Liver (tissue), 8 donors: ENCODE measurements at regions not wholly inside any gene's neighbourhood (a gene's known extent, or its start where the extent isn't known, plus 50 kb on each side); places are given as distances from the start of the nearest gene placed in this dataset.

Source experiments
- DNase-seq: peaks from one replicate; pipeline ENCODE4 v3.0.0-alpha.2; 2017; ENCODE audit warnings: low spot score
- H3K27ac ChIP-seq, 2 donors: one replicate each; pipeline ENCODE4 v1.7.0; 2013; ENCODE audit warnings: inconsistent platforms in 2 of 2, low read length in 2 of 2, control low read depth in 1 of 2, low read depth in 1 of 2, mild to moderate bottlenecking in 1 of 2
- H3K27me3 ChIP-seq, 4 donors: one replicate each; pipeline versions ENCODE4 v1.6.1 to v1.7.0; 2013; ENCODE audit warnings: low read length in 3 of 4, inconsistent platforms in 1 of 4, mild to moderate bottlenecking in 1 of 4, moderate library complexity in 1 of 4; ENCODE audit not compliant: control insufficient read depth in 4 of 4, insufficient read depth in 4 of 4
- H3K36me3 ChIP-seq, 4 donors: one replicate each; pipeline versions ENCODE4 v1.6.1 to v1.7.0; 2013; ENCODE audit warnings: low read length in 3 of 4, mild to moderate bottlenecking in 3 of 4, low read depth in 1 of 4, moderate library complexity in 1 of 4; ENCODE audit not compliant: control insufficient read depth in 4 of 4, insufficient read depth in 3 of 4
- H3K4me1 ChIP-seq, 4 donors: one replicate each; pipeline versions ENCODE4 v1.6.1 to v1.7.0; 2013; ENCODE audit warnings: low read length in 3 of 4, mild to moderate bottlenecking in 3 of 4, moderate library complexity in 1 of 4; ENCODE audit not compliant: control insufficient read depth in 4 of 4, insufficient read depth in 4 of 4
- H3K4me3 ChIP-seq, 3 donors: one replicate each; pipeline versions ENCODE4 v1.6.1 to v1.7.0; 2013; ENCODE audit warnings: low read length in 3 of 3, control low read depth in 1 of 3, low read depth in 1 of 3, mild to moderate bottlenecking in 1 of 3
- H3K9ac ChIP-seq, 2 donors: one replicate each; pipeline ENCODE4 v1.7.0; 2013; ENCODE audit warnings: low read length in 2 of 2, mild to moderate bottlenecking in 2 of 2, moderate library complexity in 2 of 2, control low read depth in 1 of 2, low read depth in 1 of 2
- H3K9me3 ChIP-seq, 4 donors: one replicate each; pipeline versions ENCODE4 v1.6.1 to v1.7.0; 2013; ENCODE audit warnings: low read length in 3 of 4; ENCODE audit not compliant: control insufficient read depth in 4 of 4
- EGR1 ChIP-seq, 2 donors: IDR thresholded peaks; 2 replicates each; pipeline ENCODE4 v1.6.1; 2016 to 2018; ENCODE audit warnings: antibody characterized with exemption in 2 of 2, low read depth in 2 of 2
- FOXA1 ChIP-seq: IDR thresholded peaks from 2 replicates; pipeline ENCODE4 v1.6.1; 2016; ENCODE audit warnings: antibody characterized with exemption
- FOXA2 ChIP-seq: IDR thresholded peaks from 2 replicates; pipeline ENCODE4 v1.6.1; 2016; ENCODE audit warnings: antibody characterized with exemption
- GABPA ChIP-seq, 2 donors: IDR thresholded peaks in 1 of 2; conservative IDR thresholded peaks in 1 of 2; 2 replicates each; pipeline ENCODE4 v1.6.1; 2016; ENCODE audit warnings: antibody characterized with exemption in 2 of 2, mild to moderate bottlenecking in 1 of 2, moderate library complexity in 1 of 2
- HNF4A ChIP-seq, 2 donors: conservative IDR thresholded peaks; 2 replicates each; pipeline ENCODE4 v1.6.1; 2016; ENCODE audit warnings: antibody characterized with exemption in 2 of 2, mild to moderate bottlenecking in 2 of 2
- HNF4G ChIP-seq: IDR thresholded peaks from 2 replicates; pipeline ENCODE4 v1.6.1; 2016; ENCODE audit warnings: antibody characterized with exemption
- JUND ChIP-seq, 2 donors: IDR thresholded peaks; 2 replicates each; pipeline ENCODE4 v1.6.1; 2016; ENCODE audit warnings: antibody characterized with exemption in 2 of 2
- NR2F2 ChIP-seq: IDR thresholded peaks from 2 replicates; pipeline ENCODE4 v1.6.1; 2016; ENCODE audit warnings: antibody characterized with exemption
- RAD21 ChIP-seq, 2 donors: IDR thresholded peaks; 2 replicates each; pipeline ENCODE4 v1.6.1; 2016; ENCODE audit warnings: antibody characterized with exemption in 2 of 2, mild to moderate bottlenecking in 2 of 2
- RXRA ChIP-seq, 2 donors: IDR thresholded peaks; 2 replicates each; pipeline ENCODE4 v1.6.1; 2017 to 2018; ENCODE audit warnings: antibody characterized with exemption in 2 of 2, mild to moderate bottlenecking in 1 of 2
- SP1 ChIP-seq: IDR thresholded peaks from 2 replicates; pipeline ENCODE4 v1.6.1; 2018; ENCODE audit warnings: antibody characterized with exemption, mild to moderate bottlenecking
- TAF1 ChIP-seq: conservative IDR thresholded peaks from 2 replicates; pipeline ENCODE4 v1.6.1; 2016; ENCODE audit warnings: antibody characterized with exemption, mild to moderate bottlenecking
- YY1 ChIP-seq: IDR thresholded peaks from 2 replicates; pipeline ENCODE4 v1.6.1; 2016; ENCODE audit warnings: antibody characterized with exemption, mild to moderate bottlenecking
- WGBS: extraction: QIAGEN DNeasy Blood & Tissue Kit; methylation state at CpG from one replicate; pipeline ENCODE4 v1.1.7; 2013; 5-methylcytosine and 5-hydroxymethylcytosine counted together
- TF ChIP-seq, protein P1 (sequence below): IDR thresholded peaks from 2 replicates; pipeline ENCODE4 v1.6.1; 2016; ENCODE audit warnings: antibody characterized with exemption
- TF ChIP-seq, protein P2 (sequence below): IDR thresholded peaks from 2 replicates; pipeline ENCODE4 v1.6.1; 2016; ENCODE audit warnings: antibody characterized with exemption
- TF ChIP-seq, protein P3 (sequence below): IDR thresholded peaks from 2 replicates; pipeline ENCODE4 v1.6.1; 2016; ENCODE audit warnings: antibody characterized with exemption
- TF ChIP-seq, protein P4 (sequence below): fragments of 150-350 bp; IDR thresholded peaks from 2 replicates; pipeline ENCODE4 v1.5.1; 2017; ENCODE audit warnings: improper control_type of control experiment, low read depth, low read length; ENCODE audit not compliant: missing input control
- donor health status: healthy.
- donor health status: healthy.
- donor health status: healthy.
- donor health status: healthy.
- donor health status: healthy.

DNA sequence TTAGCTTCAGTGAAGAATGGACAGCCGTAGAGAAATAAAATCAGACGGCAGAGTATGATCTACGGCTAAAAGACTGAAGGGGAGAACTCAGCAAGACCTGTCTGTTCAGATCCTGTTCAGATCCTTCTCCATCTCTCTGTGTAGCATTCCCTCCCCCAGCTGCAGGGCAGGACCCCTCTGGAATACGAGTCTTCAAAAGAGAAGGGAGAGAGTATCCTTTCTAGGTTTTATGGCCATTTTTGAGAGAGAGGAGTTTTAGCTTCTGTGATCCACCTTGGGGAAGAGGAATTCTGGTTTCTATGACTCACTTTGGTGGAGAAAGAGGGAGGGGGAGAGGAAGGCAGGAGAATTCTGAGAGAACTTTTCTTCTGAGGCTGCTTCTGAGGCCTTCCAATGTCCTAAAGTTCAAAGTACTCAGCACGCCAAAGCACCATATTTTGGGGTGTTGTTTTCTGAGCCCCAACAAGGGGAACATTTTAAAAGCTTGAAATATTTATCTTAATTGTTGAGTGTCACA lies 194.4 kb upstream of the TLE4 start:
- TF ChIP-seq GABPA (IDR thresholded peaks at IDR 0.05 in 1 of 2, conservative IDR thresholded peaks at IDR 0.05 in 1 of 2): no peak
- TF ChIP-seq FOXA1: no peak
- TF ChIP-seq, protein P1, sequence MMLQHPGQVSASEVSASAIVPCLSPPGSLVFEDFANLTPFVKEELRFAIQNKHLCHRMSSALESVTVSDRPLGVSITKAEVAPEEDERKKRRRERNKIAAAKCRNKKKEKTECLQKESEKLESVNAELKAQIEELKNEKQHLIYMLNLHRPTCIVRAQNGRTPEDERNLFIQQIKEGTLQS: no peak
- no peak for TF ChIP-seq FOXA2
- TF ChIP-seq EGR1 (IDR thresholded peaks at IDR 0.05; ENCODE audit: low read depth in 2 of 2): no peak
- TF ChIP-seq RAD21 (IDR thresholded peaks at IDR 0.05): no peak
- no peak for TF ChIP-seq TAF1
- no peak for TF ChIP-seq JUND (IDR thresholded peaks at IDR 0.05)
- TF ChIP-seq, protein P2, sequence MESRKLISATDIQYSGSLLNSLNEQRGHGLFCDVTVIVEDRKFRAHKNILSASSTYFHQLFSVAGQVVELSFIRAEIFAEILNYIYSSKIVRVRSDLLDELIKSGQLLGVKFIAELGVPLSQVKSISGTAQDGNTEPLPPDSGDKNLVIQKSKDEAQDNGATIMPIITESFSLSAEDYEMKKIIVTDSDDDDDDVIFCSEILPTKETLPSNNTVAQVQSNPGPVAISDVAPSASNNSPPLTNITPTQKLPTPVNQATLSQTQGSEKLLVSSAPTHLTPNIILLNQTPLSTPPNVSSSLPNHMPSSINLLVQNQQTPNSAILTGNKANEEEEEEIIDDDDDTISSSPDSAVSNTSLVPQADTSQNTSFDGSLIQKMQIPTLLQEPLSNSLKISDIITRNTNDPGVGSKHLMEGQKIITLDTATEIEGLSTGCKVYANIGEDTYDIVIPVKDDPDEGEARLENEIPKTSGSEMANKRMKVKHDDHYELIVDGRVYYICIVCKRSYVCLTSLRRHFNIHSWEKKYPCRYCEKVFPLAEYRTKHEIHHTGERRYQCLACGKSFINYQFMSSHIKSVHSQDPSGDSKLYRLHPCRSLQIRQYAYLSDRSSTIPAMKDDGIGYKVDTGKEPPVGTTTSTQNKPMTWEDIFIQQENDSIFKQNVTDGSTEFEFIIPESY: no peak
- TF ChIP-seq, protein P3, sequence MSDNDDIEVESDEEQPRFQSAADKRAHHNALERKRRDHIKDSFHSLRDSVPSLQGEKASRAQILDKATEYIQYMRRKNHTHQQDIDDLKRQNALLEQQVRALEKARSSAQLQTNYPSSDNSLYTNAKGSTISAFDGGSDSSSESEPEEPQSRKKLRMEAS: no peak
- TF ChIP-seq HNF4G: no peak
- no peak for TF ChIP-seq SP1
- no peak for TF ChIP-seq YY1
- Histone ChIP-seq H3K9ac (no peak overlapping the region), H3K9me3 (peaks cover 0 to 4% (median 1%) of the 10 kb centered on the region in 4 donors), H3K4me1 (no peaks in the 10 kb centered on the region), H3K4me3 (no peak overlapping the region), H3K36me3 (no peaks in the 10 kb centered on the region), H3K27ac (no peak overlapping the region), H3K27me3 (no peaks in the 10 kb centered on the region)
- WGBS: 80% methylated on average over 5 of the region's 5 CpGs
- DNase-seq: no peak

DNA sequence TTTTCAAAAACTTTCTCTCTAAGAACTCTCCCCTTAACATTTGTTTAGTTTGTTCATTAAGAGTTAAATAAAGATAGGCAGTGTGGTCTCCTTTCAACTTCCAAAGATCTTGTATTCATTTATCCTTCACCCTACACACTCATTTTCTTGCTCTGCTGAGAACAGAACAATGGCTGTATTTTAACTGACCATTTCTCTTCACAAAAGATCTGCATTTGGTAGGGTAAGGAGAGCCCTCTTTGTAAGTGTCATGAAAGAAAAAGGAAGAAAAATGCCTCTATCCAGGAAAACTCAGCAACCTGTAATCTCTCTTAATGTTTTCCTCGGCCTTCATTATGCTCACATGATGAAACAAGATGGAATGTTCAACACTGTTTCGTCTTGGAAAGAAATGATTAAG lies 193.7 kb upstream of the TLE4 start:
- no peak for DNase-seq
- no peak overlapping the region for H3K9ac ChIP-seq
- whole genome bisulfite sequencing: 51% methylated on average over 2 of the region's 2 CpGs

More for the DNA sequence above, 193.7 kb upstream of the TLE4 start:
- TF ChIP-seq JUND (IDR thresholded peaks at IDR 0.05): no peak
- TF ChIP-seq NR2F2: no peak
- TF ChIP-seq YY1: no peak
- TF ChIP-seq HNF4A (conservative IDR thresholded peaks at IDR 0.05): no peak
- TF ChIP-seq RXRA (IDR thresholded peaks at IDR 0.05): no peak
- TF ChIP-seq FOXA1: no peak
- TF ChIP-seq, protein P4, sequence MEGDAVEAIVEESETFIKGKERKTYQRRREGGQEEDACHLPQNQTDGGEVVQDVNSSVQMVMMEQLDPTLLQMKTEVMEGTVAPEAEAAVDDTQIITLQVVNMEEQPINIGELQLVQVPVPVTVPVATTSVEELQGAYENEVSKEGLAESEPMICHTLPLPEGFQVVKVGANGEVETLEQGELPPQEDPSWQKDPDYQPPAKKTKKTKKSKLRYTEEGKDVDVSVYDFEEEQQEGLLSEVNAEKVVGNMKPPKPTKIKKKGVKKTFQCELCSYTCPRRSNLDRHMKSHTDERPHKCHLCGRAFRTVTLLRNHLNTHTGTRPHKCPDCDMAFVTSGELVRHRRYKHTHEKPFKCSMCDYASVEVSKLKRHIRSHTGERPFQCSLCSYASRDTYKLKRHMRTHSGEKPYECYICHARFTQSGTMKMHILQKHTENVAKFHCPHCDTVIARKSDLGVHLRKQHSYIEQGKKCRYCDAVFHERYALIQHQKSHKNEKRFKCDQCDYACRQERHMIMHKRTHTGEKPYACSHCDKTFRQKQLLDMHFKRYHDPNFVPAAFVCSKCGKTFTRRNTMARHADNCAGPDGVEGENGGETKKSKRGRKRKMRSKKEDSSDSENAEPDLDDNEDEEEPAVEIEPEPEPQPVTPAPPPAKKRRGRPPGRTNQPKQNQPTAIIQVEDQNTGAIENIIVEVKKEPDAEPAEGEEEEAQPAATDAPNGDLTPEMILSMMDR: no peak
- TF ChIP-seq, protein P1: no peak
- no peak for TF ChIP-seq FOXA2
- TF ChIP-seq, protein P3: no peak
- H3K4me3 ChIP-seq: no peak overlapping the region
- no peaks in the 10 kb centered on the region for H3K4me1 ChIP-seq
- no peaks in the 10 kb centered on the region for H3K36me3 ChIP-seq
- no peak overlapping the region for H3K27ac ChIP-seq
- H3K9me3 ChIP-seq: peaks cover 0 to 4% (median 1%) of the 10 kb centered on the region in 4 donors
- H3K27me3 ChIP-seq: no peaks in the 10 kb centered on the region
